Epithelial cell of proximal tubule (primary cell): ENCODE measurements at regions not wholly inside any gene's neighbourhood (a gene's known extent, or its start where the extent isn't known, plus 50 kb on each side); places are given as distances from the start of the nearest gene placed in this dataset.

Experiments used
- DNase-seq: peaks from one replicate; pipeline ENCODE4 v3.0.0-alpha.2; 2011; ENCODE audit warnings: low read depth
- H3K4me3 ChIP-seq: 2 replicates; pipeline ENCODE4 v1.5.1; 2011; ENCODE audit warnings: low read depth, mild to moderate bottlenecking, low read length
- CTCF ChIP-seq: conservative IDR thresholded peaks from 2 replicates; pipeline ENCODE4 v1.5.1; 2012; ENCODE audit warnings: low read depth, mild to moderate bottlenecking, low read length

- DNase-seq = no peak
- TF ChIP-seq CTCF = no peak
Measured at GRCh38 chr2:106306387-106306786, 112.3 kb upstream of the UXS1 start.

GRCh38 chr2:106304612-106305184, 110.6 kb upstream of the UXS1 start:
- DNase-seq = no peak
- no peak overlapping the region for H3K4me3 ChIP-seq
- TF ChIP-seq CTCF = no peak

More at GRCh38 chr2:106306387-106306786, 112.3 kb upstream of the UXS1 start:
- no peak overlapping the region for H3K4me3 ChIP-seq

- no peak for TF ChIP-seq CTCF
- DNase-seq = no peak
- no peak overlapping the region for H3K4me3 ChIP-seq
Measured at GRCh38 chr2:106299696-106300095, 105.6 kb upstream of the UXS1 start.

- DNase-seq = no peak
- no peak overlapping the region for H3K4me3 ChIP-seq
- no peak for TF ChIP-seq CTCF
Measured at GRCh38 chr2:106296182-106296815, 102.2 kb upstream of the UXS1 start.

- no peak overlapping the region for H3K4me3 ChIP-seq
- DNase-seq = no peak
- TF ChIP-seq CTCF = no peak
Measured at GRCh38 chr2:106294182-106294581, 100.1 kb upstream of the UXS1 start.

GRCh38 chr2:106293271-106293783, 99.2 kb upstream of the UXS1 start:
- TF ChIP-seq CTCF = no peak
- no peak overlapping the region for H3K4me3 ChIP-seq
- no peak for DNase-seq

- no peak for TF ChIP-seq CTCF
- DNase-seq = no peak
- no peak overlapping the region for H3K4me3 ChIP-seq
Measured at GRCh38 chr2:106292627-106293026, 98.5 kb upstream of the UXS1 start.
